ENCODE measurements at regions not wholly inside any gene's neighbourhood (a gene's known extent, or its start where the extent isn't known, plus 50 kb on each side); places are given as distances from the start of the nearest gene placed in this dataset.

GRCh38 chrX:20382518-20383297, 116.0 kb upstream of the RPS6KA3 start:
- TF ChIP-seq EZH2 (IDR thresholded peaks at IDR 0.05; ENCODE audit: low read length, unreplicated experiment) (no peak), EZH2phosphoT487 (IDR thresholded peaks at IDR 0.05; ENCODE audit: borderline replicate concordance, low read length) (no peak), CTCF (conservative IDR thresholded peaks at IDR 0.05; ENCODE audit: low read depth, low read length) (no peak)
- Histone ChIP-seq H3K9me2 (replicated peaks; ENCODE audit: low read length) (no peaks in the 10 kb centered on the region), H3K27ac (ENCODE audit: low read length) (no peak overlapping the region), H3K9ac (ENCODE audit: low read length) (no peak overlapping the region), H3K9me3 (ENCODE audit: low read length) (no peaks in the 10 kb centered on the region), H4K20me1 (ENCODE audit: low read length) (no peaks in the 10 kb centered on the region), H3K36me3 (ENCODE audit: low read depth, low read length) (no peaks in the 10 kb centered on the region), H3K79me2 (ENCODE audit: low read length) (no peaks in the 10 kb centered on the region), H2AFZ (ENCODE audit: low read length) (no peak overlapping the region), H3F3A (ENCODE audit: low read length, unreplicated experiment) (no peaks in the 10 kb centered on the region), H3K4me1 (ENCODE audit: insufficient read depth, low read length) (peaks cover 26% of the 10 kb centered on the region), H3K27me3 (ENCODE audit: low read length) (no peaks in the 10 kb centered on the region), H3K4me2 (ENCODE audit: low read length) (peak overlapping the region; percentile 35; the same call in 1 of the 2 replicates), H3K4me3 (ENCODE audit: low read length) (no peak overlapping the region)
- POLR2A ChIA-PET (ENCODE audit: unreplicated experiment) = no interaction called here
- intact Hi-C loops (cut with micrococcal nuclease) = loop anchor here (10.0 kb wide), 1 partner anchor 52 kb away; no protein-coding TSS in a partner anchor
- DNase-seq (peak; percentile 60), ATAC-seq (peak; percentile 62)
- no TSS peak for BruUV-seq (replicated peaks)
- CTCF ChIA-PET = no interaction called here

GRCh38 chrX:20382082-20382481, 115.4 kb upstream of the RPS6KA3 start:
- Histone ChIP-seq H3K79me2 (ENCODE audit: low read length) (no peaks in the 10 kb centered on the region), H3K9ac (ENCODE audit: low read length) (no peak overlapping the region), H4K20me1 (ENCODE audit: low read length) (no peaks in the 10 kb centered on the region), H3K4me2 (ENCODE audit: low read length) (0 out of 2 replicates have a peak overlapping the region, but pooled peaks have one; percentile 12), H3F3A (ENCODE audit: low read length, unreplicated experiment) (no peaks in the 10 kb centered on the region), H3K9me2 (replicated peaks; ENCODE audit: low read length) (no peaks in the 10 kb centered on the region), H3K9me3 (ENCODE audit: low read length) (no peaks in the 10 kb centered on the region), H3K36me3 (ENCODE audit: low read depth, low read length) (no peaks in the 10 kb centered on the region), H3K27ac (ENCODE audit: low read length) (no peak overlapping the region), H3K27me3 (ENCODE audit: low read length) (no peaks in the 10 kb centered on the region), H3K4me3 (ENCODE audit: low read length) (no peak overlapping the region), H2AFZ (ENCODE audit: low read length) (no peak overlapping the region), H3K4me1 (ENCODE audit: insufficient read depth, low read length) (peaks cover 31% of the 10 kb centered on the region)
- POLR2A ChIA-PET (ENCODE audit: unreplicated experiment) = no interaction called here
- no TSS peak for BruUV-seq (replicated peaks)
- TF ChIP-seq CTCF (conservative IDR thresholded peaks at IDR 0.05; ENCODE audit: low read depth, low read length) (no peak), EZH2phosphoT487 (IDR thresholded peaks at IDR 0.05; ENCODE audit: borderline replicate concordance, low read length) (no peak), EZH2 (IDR thresholded peaks at IDR 0.05; ENCODE audit: low read length, unreplicated experiment) (no peak)
- CTCF ChIA-PET = no interaction called here
- DNase-seq (no peak), ATAC-seq (no peak)
- intact Hi-C loops (cut with micrococcal nuclease) = loop anchor here (10.0 kb wide), 1 partner anchor 53 kb away; no protein-coding TSS in a partner anchor

Data from PC-3 (cell line).